Right cardiac atrium (tissue), 5 donors: ENCODE measurements at regions not wholly inside any gene's neighbourhood (a gene's known extent, or its start where the extent isn't known, plus 50 kb on each side); places are given as distances from the start of the nearest gene placed in this dataset.
"Not testable (repeated sequence)": the region's sequence is repeated elsewhere in the genome, so short reads cannot be mapped to it uniquely, and the experiment has no call there.

Source experiments
- ATAC-seq, 2 donors: fragments of 200-7000 bp; cut with Tn5 transposase; one replicate each; pipeline versions ENCODE4 v1.8.0 to v1.9.1; 2020; ENCODE audit warnings: moderate library complexity in 2 of 2, mild to moderate bottlenecking in 1 of 2
- DNase-seq, 3 donors: peaks; one replicate each; pipeline ENCODE4 v3.0.0-alpha.2; 2020
- H3K27ac ChIP-seq: one replicate; pipeline ENCODE4 v1.5.1; 2013; ENCODE audit warnings: mild to moderate bottlenecking, low read length, control low read depth, moderate library complexity
- H3K27me3 ChIP-seq: one replicate; pipeline ENCODE4 v1.6.1; 2013; ENCODE audit not compliant: control insufficient read depth, insufficient read depth
- H3K4me1 ChIP-seq: one replicate; pipeline ENCODE4 v1.6.1; 2013; ENCODE audit warnings: low read length; ENCODE audit not compliant: control insufficient read depth, insufficient read depth
- H3K4me3 ChIP-seq: one replicate; pipeline ENCODE4 v1.5.1; 2013; ENCODE audit warnings: low read length, control low read depth
- H3K9me3 ChIP-seq: one replicate; pipeline ENCODE4 v1.6.1; 2013; ENCODE audit warnings: low read length; ENCODE audit not compliant: control insufficient read depth
- WGBS: extraction: QIAGEN DNeasy Blood & Tissue Kit; methylation state at CpG from one replicate; pipeline ENCODE4 v1.1.7; 2013; 5-methylcytosine and 5-hydroxymethylcytosine counted together
- intact Hi-C, 4 donors: fragments of 100-400 bp; cut with DNase I; formaldehyde crosslinking; loops; one replicate each; pipeline versions ENCODE4 v1.11.0 to v1.14.0; 2022 to 2023
- donor health status: healthy with polysubstance abuse.
- donor health status: DM: no; HTN: yes; CAD: no.
- donor health status: DM: no; HTN: no; CAD: no.
- donor health status: DM: no; HTN: yes; CAD: no; lungs with severe emphysema.
- donor health status: DM: yes; HTN: yes; CAD: no.

DNA sequence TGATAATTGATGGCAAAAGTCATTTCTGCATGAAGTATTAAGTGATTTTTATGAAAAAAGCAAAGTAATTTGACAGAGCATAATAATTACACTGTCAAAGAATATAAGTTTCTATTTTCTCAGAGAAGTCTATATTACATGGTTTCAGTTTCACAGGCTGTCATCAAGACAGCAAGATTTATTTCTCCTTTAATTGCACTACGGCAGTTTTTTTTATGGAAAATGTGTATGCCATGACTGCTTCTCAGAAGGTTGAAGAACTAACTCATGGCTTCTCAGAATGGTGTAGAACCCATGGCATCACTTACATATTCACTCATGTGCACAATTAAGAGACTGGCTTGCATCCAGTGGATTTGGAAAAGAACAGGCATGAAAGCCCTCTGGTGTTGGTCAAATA, 870.3 kb upstream of the SORCS1 start:
- Histone ChIP-seq H3K4me3 (no peak overlapping the region), H3K27me3 (no peaks in the 10 kb centered on the region), H3K27ac (no peak overlapping the region), H3K4me1 (no peaks in the 10 kb centered on the region), H3K9me3 (no peaks in the 10 kb centered on the region)
- intact Hi-C loops: no loop called here
- 70% methylated on average over 1 of the region's 1 CpG for WGBS
- ATAC-seq: no peak
- no peak for DNase-seq

- H3K4me1 ChIP-seq, H3K4me3 ChIP-seq, intact Hi-C loops, H3K27me3 ChIP-seq, H3K27ac ChIP-seq, H3K9me3 ChIP-seq, DNase-seq, ATAC-seq: not testable (repeated sequence)
- 44% methylated on average over 3 of the region's 3 CpGs for WGBS
These were observed 869.0 kb upstream of the SORCS1 start for GRCh38 chr10:108033518-108033917.

DNA sequence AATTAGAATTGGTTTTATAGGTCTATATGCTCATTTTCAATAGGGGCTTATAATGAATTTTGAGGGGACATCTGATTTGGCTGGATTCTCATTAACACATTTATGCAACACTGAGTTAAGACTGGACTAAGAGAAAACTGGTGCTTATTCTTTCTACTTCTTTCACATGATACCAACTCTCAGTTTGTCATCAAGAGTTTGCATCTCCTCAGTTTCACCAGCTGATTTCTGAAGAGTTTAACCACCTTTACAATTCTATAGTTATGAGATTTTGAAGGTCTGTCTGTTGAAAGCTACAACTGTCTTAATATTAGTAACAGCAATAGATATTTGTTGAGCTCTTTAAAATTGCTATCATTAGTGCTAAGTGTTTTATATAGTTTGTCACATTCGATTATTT, 867.0 kb upstream of the SORCS1 start:
- WGBS: 79% methylated on average over 1 of the region's 1 CpG
- H3K4me3 ChIP-seq: no peak overlapping the region
- H3K27me3 ChIP-seq: no peaks in the 10 kb centered on the region
- intact Hi-C loops: no loop called here
- ATAC-seq (no peak), DNase-seq (no peak)
- no peaks in the 10 kb centered on the region for H3K4me1 ChIP-seq
- H3K27ac ChIP-seq: no peak overlapping the region
- no peaks in the 10 kb centered on the region for H3K9me3 ChIP-seq

- Histone ChIP-seq H3K9me3 (no peaks in the 10 kb centered on the region), H3K4me3 (no peak overlapping the region), H3K27me3 (no peaks in the 10 kb centered on the region), H3K4me1 (no peaks in the 10 kb centered on the region), H3K27ac (no peak overlapping the region)
- intact Hi-C loops: no loop called here
- WGBS: 94% methylated on average over 1 of the region's 1 CpG
- no peak for ATAC-seq
- no peak for DNase-seq
These were observed 850.3 kb upstream of the SORCS1 start for GRCh38 chr10:108014902-108015177.

DNA sequence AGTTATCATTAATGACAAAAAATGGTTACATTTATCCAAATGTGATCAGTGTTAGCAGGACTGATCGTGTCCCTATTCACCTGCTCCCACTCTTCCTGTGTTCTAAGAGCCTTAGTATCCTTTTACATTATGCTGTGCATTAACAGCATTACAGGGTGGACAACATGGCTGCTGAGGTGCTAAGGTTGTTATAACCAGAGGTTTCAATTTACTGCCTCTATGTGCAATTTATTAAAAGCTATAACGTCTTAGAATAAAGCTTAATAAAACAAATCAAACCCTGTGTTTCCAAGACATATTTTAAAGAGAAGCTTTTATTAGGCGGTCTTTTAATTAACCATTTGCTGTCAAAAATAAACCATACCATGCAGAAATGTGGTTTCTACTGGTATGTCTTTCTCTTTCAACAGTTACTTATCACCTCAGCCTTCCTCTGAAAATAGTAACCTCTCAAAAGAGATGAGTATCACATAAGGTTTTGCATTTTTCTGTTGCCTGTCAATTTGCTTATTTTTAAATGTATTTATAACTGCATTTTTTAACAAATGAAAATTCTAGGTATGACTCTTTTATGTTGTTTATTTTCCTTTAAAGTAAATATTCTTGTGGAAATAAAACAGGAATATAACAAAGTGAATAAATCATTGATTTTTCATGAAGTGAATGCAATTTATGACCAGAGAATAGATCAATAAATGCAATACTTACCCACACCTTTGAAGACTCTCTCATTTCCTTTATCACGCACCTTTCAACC, 849.8 kb upstream of the SORCS1 start:
- intact Hi-C loops: no loop called here
- ATAC-seq (no peak), DNase-seq (no peak)
- Histone ChIP-seq H3K9me3 (no peaks in the 10 kb centered on the region), H3K4me3 (no peak overlapping the region), H3K27me3 (no peaks in the 10 kb centered on the region), H3K27ac (no peak overlapping the region), H3K4me1 (no peaks in the 10 kb centered on the region)
- WGBS: 75% methylated on average over 4 of the region's 4 CpGs

DNA sequence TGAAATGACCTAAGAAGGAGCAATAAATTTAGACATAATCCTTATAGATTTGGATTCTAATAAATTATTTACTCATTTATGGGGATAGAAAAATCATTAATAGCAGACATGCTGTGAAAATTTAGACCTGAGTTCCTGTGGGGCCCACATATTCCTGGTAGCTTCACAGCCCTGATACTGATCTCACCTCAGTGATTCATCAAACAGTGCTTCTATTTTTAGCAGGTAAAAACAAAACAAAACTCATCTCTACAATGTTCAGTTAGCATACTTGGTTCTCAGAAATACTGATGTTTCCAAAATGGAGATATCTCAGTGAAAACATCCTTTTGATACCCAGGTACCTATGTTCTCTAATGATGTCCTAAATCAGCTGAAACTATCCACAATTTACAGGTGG, 841.1 kb upstream of the SORCS1 start:
- intact Hi-C loops: no loop called here

GRCh38 chr10:108003576-108003975, 839.1 kb upstream of the SORCS1 start:
- Histone ChIP-seq H3K27me3 (no peaks in the 10 kb centered on the region), H3K9me3 (no peaks in the 10 kb centered on the region), H3K27ac (no peak overlapping the region), H3K4me3 (no peak overlapping the region), H3K4me1 (no peaks in the 10 kb centered on the region)
- no peak for DNase-seq
- intact Hi-C loops: no loop called here
- no peak for ATAC-seq

More for the DNA sequence above, 841.1 kb upstream of the SORCS1 start:
- no peaks in the 10 kb centered on the region for H3K9me3 ChIP-seq
- no peak for ATAC-seq
- H3K27me3 ChIP-seq: no peaks in the 10 kb centered on the region
- no peak overlapping the region for H3K27ac ChIP-seq
- no peak overlapping the region for H3K4me3 ChIP-seq
- no peaks in the 10 kb centered on the region for H3K4me1 ChIP-seq
- no peak for DNase-seq

- ATAC-seq: no peak
- Histone ChIP-seq H3K4me1 (no peaks in the 10 kb centered on the region), H3K27ac (no peak overlapping the region), H3K27me3 (no peaks in the 10 kb centered on the region), H3K4me3 (no peak overlapping the region), H3K9me3 (no peaks in the 10 kb centered on the region)
- intact Hi-C loops: no loop called here
- no peak for DNase-seq
These were observed 838.6 kb upstream of the SORCS1 start for GRCh38 chr10:108003061-108003460.

DNA sequence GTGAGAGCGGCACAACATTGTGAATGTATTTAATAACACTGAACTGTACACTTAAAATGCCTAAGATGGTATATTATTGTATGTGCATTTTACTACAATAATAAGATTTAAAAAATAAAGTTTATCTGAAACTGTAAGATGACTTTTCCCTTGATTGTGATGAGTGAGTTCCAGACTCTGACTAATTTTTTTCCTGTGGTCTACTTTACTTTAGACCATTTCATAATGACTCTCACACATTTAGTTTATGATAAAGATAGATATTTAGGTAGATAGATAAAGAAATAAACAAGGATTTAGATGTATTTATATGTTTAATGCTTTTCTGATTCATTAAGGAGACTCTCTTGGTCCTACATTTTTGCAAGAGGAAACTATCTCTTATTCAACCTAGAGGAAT, 835.9 kb upstream of the SORCS1 start:
- Histone ChIP-seq H3K4me3 (no peak overlapping the region), H3K27me3 (no peaks in the 10 kb centered on the region), H3K4me1 (no peaks in the 10 kb centered on the region), H3K27ac (no peak overlapping the region), H3K9me3 (no peaks in the 10 kb centered on the region)
- no peak for DNase-seq
- intact Hi-C loops: no loop called here
- 88% methylated on average over 1 of the region's 1 CpG for WGBS
- ATAC-seq: no peak

- DNase-seq: no peak
- no peaks in the 10 kb centered on the region for H3K27me3 ChIP-seq
- intact Hi-C loops: no loop called here
- H3K27ac ChIP-seq: no peak overlapping the region
- H3K9me3 ChIP-seq: no peaks in the 10 kb centered on the region
- no peaks in the 10 kb centered on the region for H3K4me1 ChIP-seq
- 53% methylated on average over 3 of the region's 3 CpGs for whole genome bisulfite sequencing
- no peak overlapping the region for H3K4me3 ChIP-seq
- no peak for ATAC-seq
These were observed 830.2 kb upstream of the SORCS1 start for GRCh38 chr10:107994621-107995270.

GRCh38 chr10:107986571-107986970, 822.1 kb upstream of the SORCS1 start:
- no peaks in the 10 kb centered on the region for H3K4me1 ChIP-seq
- H3K27me3 ChIP-seq: no peaks in the 10 kb centered on the region
- ATAC-seq: no peak
- no peaks in the 10 kb centered on the region for H3K9me3 ChIP-seq
- 70% methylated on average over 4 of the region's 4 CpGs for WGBS
- H3K27ac ChIP-seq: no peak overlapping the region
- H3K4me3 ChIP-seq: no peak overlapping the region
- intact Hi-C loops: no loop called here
- no peak for DNase-seq

DNA sequence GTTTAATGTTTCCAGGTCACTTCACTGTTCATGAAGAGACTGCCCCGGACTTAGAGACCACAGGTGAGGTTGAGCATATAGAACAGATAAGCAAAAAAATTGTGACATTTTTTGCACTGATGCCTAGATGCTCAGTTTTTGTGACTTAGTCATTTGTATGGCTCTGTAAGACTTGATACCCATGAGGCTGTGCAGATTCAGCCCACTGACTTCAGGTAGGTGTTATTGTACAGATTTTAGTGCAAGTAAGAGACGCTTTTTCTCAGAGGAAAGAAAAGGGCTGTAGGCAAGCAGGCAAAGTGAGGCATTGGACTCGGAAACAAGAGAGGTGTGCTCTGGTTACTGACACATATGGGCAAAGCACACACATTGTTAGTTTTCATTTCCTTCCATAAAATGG, 820.1 kb upstream of the SORCS1 start:
- DNase-seq: no peak
- no peak for ATAC-seq
- Histone ChIP-seq H3K27me3 (no peaks in the 10 kb centered on the region), H3K9me3 (no peaks in the 10 kb centered on the region), H3K4me3 (no peak overlapping the region), H3K4me1 (no peaks in the 10 kb centered on the region), H3K27ac (no peak overlapping the region)
- 84% methylated on average over 3 of the region's 3 CpGs for WGBS
- intact Hi-C loops: no loop called here
